Colon (tissue), 2 donors: ENCODE measurements at regions not wholly inside any gene's neighbourhood (a gene's known extent, or its start where the extent isn't known, plus 50 kb on each side); places are given as distances from the start of the nearest gene placed in this dataset.

Experiments
- FAIRE-seq: peaks from 2 replicates; lab custom pipeline; 2012; peaks lifted over from hg19 to GRCh38; lab: Jason Lieb, UNC
- donor health status: control.
- donor health status: control.

- no peak for FAIRE-seq
Observed at GRCh38 chr7:13448243-13448642, 541.2 kb downstream of the ETV1 start.

DNA sequence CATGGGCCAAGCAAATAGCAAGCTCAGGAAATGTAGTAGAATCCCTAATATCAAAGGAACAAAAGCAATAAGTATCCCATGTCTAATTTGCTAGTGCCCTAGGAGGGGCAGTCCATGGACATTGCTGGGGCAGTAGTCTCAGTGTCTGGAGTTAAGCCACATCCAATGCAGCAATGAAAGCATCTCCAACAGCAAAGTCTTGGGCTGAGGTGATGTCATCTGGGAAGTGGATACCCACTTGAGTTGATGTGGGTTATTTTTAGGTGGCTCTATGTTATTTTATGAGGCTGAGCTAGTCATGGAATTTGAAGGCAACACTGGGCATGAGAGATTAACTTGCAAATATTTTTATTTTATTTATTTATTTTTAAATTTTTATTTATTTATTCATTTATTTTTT, 540.0 kb downstream of the ETV1 start:
- FAIRE-seq: no peak

DNA sequence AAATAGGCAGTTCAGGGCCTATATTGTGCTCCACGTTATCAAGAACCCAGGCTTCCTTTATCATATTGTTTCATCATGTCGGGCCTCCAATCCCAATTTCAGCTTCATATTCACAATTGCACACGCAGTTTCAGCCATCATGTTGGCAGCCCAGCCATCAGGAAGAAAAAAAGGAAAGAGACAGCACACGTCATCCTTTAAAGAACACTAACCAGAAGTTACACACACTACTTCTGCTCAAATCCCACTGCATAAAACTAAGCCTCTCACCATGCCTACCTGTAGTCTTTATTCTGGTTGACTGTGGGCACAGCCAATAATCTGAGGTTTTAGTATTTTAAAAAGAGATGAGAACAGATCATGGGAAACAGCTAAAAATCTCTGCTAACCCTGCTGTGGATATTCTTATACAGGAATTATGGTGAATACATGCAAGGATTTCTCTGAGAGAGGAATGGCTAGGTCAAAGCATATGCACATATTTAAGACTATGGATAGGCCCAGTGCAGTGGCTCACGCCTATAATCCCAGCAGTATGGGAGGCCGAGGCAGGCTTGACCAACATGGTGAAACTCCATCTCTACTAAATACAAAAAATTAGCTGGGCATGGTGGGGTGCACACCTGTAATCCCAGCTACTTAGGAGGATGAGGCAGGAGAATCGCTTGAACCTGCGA, 534.4 kb downstream of the ETV1 start:
- no peak for FAIRE-seq

DNA sequence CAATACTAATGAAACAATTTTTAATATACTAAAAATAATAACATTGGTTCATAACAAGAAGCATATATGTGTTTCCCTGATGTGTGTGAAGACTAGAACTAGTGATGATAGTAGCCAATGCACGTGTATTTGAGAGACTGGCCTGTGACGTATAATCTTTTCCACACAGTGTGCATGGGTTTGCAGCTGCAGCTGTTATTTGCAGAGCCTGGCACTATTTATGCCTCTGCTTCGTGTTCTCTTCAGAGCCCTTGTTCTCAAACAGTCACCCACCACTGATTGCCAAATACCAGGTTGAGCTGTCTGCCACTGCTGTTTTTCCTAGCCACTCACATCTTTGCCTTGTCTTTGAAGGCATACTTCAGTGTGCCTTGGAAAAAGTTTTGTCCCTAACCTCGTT, 531.7 kb downstream of the ETV1 start:
- FAIRE-seq: no peak

DNA sequence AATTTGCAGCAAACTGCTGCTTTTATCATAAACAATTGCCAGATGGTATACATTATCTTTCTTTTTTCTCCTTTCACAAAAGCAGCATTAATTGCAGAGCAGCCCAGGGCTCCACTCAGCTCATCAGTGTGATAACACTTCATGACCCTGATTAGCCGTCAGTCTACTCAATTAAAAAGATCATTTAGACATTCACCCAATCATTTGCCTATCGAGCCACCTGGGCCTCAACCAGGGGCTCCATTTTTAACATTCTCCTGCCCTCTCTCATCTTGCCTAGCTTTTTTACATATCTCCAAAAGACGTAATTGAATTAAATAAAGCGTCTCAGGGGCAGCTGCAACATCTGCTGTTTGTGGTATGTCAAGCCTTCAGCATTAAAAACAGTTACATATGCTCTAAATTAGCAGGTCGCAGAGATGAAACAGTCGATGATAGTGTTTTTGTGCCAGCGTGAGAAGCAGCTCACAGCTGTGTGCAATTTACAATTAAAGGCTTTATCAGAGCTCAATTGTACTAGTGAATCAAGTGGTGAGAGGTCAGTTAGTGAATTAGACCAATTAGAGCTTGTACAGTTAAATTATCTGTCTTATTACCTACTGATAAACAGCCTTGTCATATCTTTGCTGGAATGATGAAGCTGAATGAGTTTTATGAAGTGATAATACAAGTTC, 522.5 kb downstream of the ETV1 start:
- no peak for FAIRE-seq

- no peak for FAIRE-seq
Observed at GRCh38 chr7:13476881-13477444, 512.5 kb downstream of the ETV1 start.

DNA sequence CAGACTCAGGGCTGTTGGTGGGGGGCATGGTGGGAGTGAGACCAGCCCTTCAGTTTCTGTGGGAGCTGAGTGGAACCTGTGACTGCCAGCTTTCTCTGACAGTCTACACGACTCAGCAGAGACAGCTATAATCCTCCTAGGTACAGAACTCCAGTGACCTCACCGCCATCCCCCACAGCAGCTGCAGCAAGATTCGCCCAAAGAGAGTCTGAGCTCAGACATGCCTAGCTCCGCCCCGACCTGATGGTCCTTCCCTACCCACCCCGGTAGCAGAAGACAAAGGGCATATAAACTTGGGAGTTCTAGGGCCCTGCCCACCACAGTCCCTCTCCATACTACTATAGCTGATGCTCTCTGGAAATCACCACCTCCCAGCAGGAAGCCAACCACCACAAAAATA, 500.1 kb downstream of the ETV1 start:
- FAIRE-seq: no peak

DNA sequence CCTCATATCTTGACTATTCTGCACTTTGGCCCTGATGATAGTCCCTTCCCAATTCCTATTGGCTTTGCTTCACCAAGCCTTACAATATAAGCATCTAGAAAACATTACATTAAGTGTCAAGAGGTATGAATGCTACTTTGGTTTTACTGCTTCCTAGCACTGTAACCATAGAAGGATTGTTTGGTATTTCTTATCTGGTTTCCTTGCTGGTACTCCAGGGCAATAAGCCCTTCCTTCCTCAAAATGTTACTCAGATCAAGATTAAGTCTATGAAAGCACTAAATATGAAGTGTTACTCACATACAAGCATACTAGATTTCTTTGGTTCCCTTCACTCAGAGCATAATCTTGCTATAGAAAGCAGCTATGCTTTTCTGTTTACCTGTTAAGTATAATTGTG, 492.5 kb downstream of the ETV1 start:
- FAIRE-seq: no peak

DNA sequence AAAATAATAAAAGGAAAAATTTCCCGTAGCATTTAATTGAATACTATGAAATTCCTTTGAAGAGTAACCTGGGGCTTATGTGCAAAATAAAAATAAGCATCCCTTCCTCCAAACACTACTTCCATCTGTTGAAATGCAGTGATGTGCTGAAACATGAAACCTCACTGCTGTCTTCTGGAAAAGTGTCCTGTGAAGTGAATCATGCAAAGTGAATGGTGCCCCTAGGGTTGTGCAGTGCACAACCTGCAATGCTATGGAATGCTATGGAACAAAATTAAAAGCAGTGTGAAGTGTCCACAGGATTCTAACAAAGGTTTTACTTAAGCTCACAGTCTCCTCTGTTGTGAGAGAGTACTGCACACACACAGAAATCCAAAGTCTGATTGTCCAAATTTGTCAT, 480.9 kb downstream of the ETV1 start:
- no peak for FAIRE-seq

- no peak for FAIRE-seq
Observed at GRCh38 chr7:13518738-13519137, 470.7 kb downstream of the ETV1 start.

GRCh38 chr7:13524076-13524475, 465.4 kb downstream of the ETV1 start:
- FAIRE-seq: no peak

DNA sequence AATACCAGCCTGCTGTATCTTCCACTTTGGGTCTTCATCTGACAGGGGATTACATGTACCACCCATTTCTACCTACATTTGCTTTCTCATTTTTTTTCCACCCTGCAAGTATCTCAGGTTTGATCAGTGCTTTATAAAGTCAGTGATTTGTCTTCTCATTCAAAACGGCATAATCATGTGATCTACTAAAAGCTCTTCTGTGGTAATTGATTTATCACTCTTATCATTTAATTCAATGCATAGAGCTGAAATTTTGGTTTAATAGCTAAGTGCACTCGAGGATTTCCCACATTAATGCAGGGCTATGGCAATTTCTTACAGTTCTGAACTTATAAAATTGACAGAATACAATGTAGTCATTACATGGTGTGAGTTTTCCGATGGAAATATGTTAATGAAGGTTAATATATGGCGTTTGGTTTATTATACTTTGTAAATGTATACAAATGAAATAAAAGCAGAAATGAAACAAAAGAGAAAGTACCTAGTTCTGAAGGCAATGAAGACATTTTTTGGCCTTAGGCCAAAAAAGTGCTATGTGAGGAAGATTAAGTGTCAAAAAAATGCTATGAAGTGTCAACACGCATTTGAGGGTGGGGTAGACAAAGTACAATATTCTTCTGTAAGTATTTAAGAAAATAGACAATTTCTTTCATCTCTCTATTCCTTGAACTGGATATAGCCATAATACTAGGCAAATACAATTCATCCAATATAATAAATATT, 457.3 kb downstream of the ETV1 start:
- no peak for FAIRE-seq

- no peak for FAIRE-seq
Observed at GRCh38 chr7:13538669-13539068, 450.8 kb downstream of the ETV1 start.

DNA sequence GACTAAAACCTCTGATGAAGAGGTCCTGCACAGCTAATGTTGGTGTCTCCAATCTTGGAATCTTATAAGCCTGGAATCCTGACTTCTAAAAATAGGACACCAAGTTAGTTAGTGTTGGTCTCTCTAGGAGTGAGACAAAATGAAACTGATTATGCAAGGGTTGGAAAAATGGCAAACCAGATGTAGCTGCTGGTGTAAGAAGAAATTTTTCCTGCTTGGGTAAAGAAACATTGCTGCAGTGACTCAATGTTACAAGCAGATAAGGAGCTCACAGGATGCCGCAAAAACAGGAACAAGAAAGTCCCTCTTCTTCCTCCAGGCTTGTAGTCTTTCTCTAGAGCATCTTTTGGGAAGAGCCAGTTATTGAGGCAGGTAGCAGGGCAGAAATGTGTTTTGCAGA, 449.0 kb downstream of the ETV1 start:
- no peak for FAIRE-seq

- no peak for FAIRE-seq
Observed at GRCh38 chr7:13541326-13541725, 448.1 kb downstream of the ETV1 start.

DNA sequence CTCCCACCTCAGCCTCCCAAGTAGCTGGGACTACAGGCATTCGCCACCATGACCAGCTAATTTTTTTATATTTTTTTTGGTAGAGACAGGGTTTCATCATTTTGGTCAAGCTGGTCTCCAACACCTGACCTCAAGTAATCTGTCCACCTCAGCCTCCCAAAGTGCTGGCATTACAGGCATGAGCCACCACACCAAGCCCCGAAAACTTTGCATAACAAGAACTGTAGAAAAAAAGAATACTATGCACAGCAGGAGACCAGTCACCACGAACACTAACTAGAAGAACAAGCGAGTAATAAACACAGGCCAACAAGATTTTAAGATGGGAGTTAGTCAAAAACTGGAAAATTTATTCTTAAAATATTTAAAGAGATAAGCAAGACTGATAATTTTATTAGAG, 447.0 kb downstream of the ETV1 start:
- FAIRE-seq: no peak

- FAIRE-seq: no peak
Observed at GRCh38 chr7:13551503-13551902, 438.0 kb downstream of the ETV1 start.

GRCh38 chr7:13560441-13560840, 429.0 kb downstream of the ETV1 start:
- FAIRE-seq: no peak

- no peak for FAIRE-seq
Observed at GRCh38 chr7:13563257-13563656, 426.2 kb downstream of the ETV1 start.

DNA sequence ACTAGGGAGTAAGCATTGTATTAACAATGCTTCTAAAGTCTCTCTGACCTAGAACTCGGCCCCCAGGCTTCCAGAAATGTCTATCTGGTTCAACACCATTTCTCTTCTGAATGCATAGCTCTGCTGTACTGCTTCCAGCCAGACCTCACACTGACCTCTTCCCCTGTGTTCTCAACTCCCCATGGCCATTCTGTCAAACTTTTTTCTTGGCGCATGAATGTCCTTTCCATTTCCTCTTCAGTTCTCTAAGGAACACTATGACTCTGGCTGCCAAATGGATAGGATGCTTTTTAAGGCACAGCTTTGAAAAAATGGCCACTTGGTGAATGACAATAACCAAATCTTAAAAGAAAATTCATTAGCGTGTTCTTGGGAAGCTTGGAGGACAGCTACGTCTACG, 425.8 kb downstream of the ETV1 start:
- FAIRE-seq: no peak

DNA sequence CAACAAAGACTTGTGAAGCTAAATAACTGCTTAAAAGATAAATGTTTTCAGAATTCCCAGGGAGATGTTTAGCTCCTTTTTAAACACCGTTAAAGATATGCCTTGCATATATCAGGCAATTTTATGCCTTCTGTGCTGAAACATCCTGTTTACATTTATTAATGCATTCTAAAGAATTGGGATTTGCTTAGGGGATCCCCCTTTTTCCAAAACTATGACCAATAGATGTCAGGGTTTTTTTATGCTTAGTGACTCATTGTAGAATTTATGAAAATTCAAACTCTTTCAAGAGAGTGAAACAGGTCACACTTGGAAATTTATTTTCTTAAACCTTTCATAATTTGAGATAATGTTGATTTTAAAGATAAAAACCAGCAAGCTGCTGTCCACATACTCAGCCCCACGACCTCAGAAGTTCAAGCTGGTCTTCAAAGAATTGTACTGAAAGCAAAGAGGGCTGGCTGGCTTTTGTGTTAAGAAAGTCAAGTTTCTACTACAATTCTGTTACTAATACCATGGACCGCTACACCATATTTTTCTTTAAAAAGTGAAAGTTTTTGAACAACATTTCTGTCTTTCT, 411.8 kb downstream of the ETV1 start:
- FAIRE-seq: no peak

DNA sequence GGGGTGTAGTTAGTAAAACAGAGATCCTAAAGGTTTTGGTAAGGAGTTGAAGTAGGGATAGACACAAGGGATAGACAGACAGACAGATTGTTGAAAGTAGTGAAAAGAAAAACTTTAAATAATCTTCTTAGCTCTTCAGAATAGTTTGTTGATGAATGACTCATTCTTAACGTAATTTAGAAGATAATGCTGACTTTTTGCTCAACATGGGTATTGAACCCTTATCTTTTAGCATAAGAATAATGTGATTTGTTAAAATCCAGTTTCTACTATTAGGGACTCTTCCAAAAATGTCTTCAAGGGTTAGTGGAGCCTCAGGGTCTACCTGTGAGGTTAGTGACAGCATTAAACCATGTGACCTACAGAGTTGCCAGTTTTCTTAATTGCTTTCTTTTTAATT, 411.2 kb downstream of the ETV1 start:
- FAIRE-seq: no peak

- FAIRE-seq: no peak
Observed at GRCh38 chr7:13581097-13581496, 408.4 kb downstream of the ETV1 start.
